Neural cell (in vitro differentiated cells): ENCODE measurements at regions not wholly inside any gene's neighbourhood (a gene's known extent, or its start where the extent isn't known, plus 50 kb on each side); places are given as distances from the start of the nearest gene placed in this dataset.

Experiments used
- H2AFZ ChIP-seq: fragments of 200-600, 300-800 bp; sonication (generic), shearing (Covaris generic); 2 replicates; pipeline ENCODE4 v1.6.0; 2014; ENCODE audit warnings: low read depth, mild to moderate bottlenecking, antibody characterized with exemption, low read length, moderate library complexity
- H3F3A ChIP-seq: fragments of 200-600 bp; shearing (Covaris generic); 2 replicates; pipeline ENCODE4 v1.6.1; 2016; ENCODE audit warnings: mild to moderate bottlenecking, moderate library complexity, mixed read lengths, antibody characterized with exemption, low read length; ENCODE audit not compliant: insufficient read depth, poor library complexity, severe bottlenecking
- H3K27ac ChIP-seq: fragments of 200-600, 300-800 bp; sonication (generic), shearing (Covaris generic); 2 replicates; pipeline ENCODE4 v1.5.1; 2014; ENCODE audit warnings: mild to moderate bottlenecking, low read length, moderate library complexity
- H3K27me3 ChIP-seq: fragments of 300-800, 200-600 bp; sonication (generic), shearing (Covaris generic); 2 replicates; pipeline ENCODE4 v1.6.0; 2014; ENCODE audit warnings: mild to moderate bottlenecking, low read depth, low read length, moderate library complexity; ENCODE audit not compliant: insufficient read depth
- H3K36me3 ChIP-seq: fragments of 300-800, 200-600 bp; sonication (generic), shearing (Covaris generic); 2 replicates; pipeline ENCODE4 v1.5.1; 2014; ENCODE audit warnings: mild to moderate bottlenecking, antibody characterized with exemption, low read length, moderate library complexity; ENCODE audit not compliant: insufficient read depth
- H3K4me2 ChIP-seq: fragments of 300-800, 200-600 bp; sonication (generic), shearing (Covaris generic); 2 replicates; pipeline ENCODE4 v1.6.0; 2014; ENCODE audit warnings: mild to moderate bottlenecking, low read length
- H3K4me3 ChIP-seq: fragments of 300-800, 200-600 bp; sonication (generic), shearing (Covaris generic); 2 replicates; pipeline ENCODE4 v1.5.1; 2014; ENCODE audit warnings: mild to moderate bottlenecking, low read length, moderate library complexity
- H3K79me2 ChIP-seq: fragments of 200-600 bp; shearing (Covaris generic); replicated peaks from 2 replicates; pipeline ENCODE4 v1.6.0; 2014; ENCODE audit warnings: mild to moderate bottlenecking, low read length, moderate library complexity; ENCODE audit not compliant: insufficient read depth
- H3K9ac ChIP-seq: fragments of 300-800, 200-600 bp; sonication (generic), shearing (Covaris generic); 2 replicates; pipeline ENCODE4 v1.6.1; 2016; ENCODE audit warnings: mild to moderate bottlenecking, low read length, mixed read lengths
- H3K9me2 ChIP-seq: fragments of 200-600 bp; shearing (Covaris generic); 2 replicates; pipeline ENCODE4 v1.6.1; 2016; ENCODE audit warnings: mild to moderate bottlenecking, low read length, mixed read lengths; ENCODE audit not compliant: insufficient read depth
- H3K9me3 ChIP-seq: fragments of 200-600, 300-800 bp; sonication (generic), shearing (Covaris generic); 2 replicates; pipeline ENCODE4 v1.6.1; 2016; ENCODE audit warnings: mild to moderate bottlenecking, mixed run types, low read length, moderate library complexity, mixed read lengths
- H4K20me1 ChIP-seq: fragments of 200-600 bp; shearing (Covaris generic); 2 replicates; pipeline ENCODE4 v1.6.1; 2016; ENCODE audit warnings: mild to moderate bottlenecking, mixed run types; ENCODE audit not compliant: insufficient read depth
- EP300 ChIP-seq: fragments of 450-650 bp; conservative IDR thresholded peaks from 2 replicates; pipeline ENCODE4 v1.6.1; 2014; ENCODE audit warnings: antibody characterized with exemption, mild to moderate bottlenecking, moderate library complexity; ENCODE audit not compliant: poor library complexity, severe bottlenecking
- EZH2 ChIP-seq: fragments of 200-600, 300-800 bp; shearing (Covaris generic), sonication (generic); IDR thresholded peaks from 2 replicates; pipeline ENCODE4 v1.6.1; 2014; ENCODE audit warnings: antibody characterized with exemption, low read length, borderline replicate concordance, mild to moderate bottlenecking; ENCODE audit not compliant: insufficient read depth, poor library complexity, severe bottlenecking
- MXI1 ChIP-seq: fragments of 450-650 bp; conservative IDR thresholded peaks from 2 replicates; pipeline ENCODE4 v1.6.1; 2014; ENCODE audit warnings: antibody characterized with exemption, mild to moderate bottlenecking; ENCODE audit not compliant: poor library complexity, severe bottlenecking
- POLR2AphosphoS5 ChIP-seq: IDR thresholded peaks from 2 replicates; pipeline ENCODE4 v1.6.1; 2012
- RAD21 ChIP-seq: fragments of 450-650 bp; conservative IDR thresholded peaks from 2 replicates; pipeline ENCODE4 v1.6.1; 2014; ENCODE audit warnings: antibody characterized with exemption, mild to moderate bottlenecking, moderate library complexity
- SMC3 ChIP-seq: fragments of 450-650 bp; conservative IDR thresholded peaks from 2 replicates; pipeline ENCODE4 v1.6.1; 2014; ENCODE audit warnings: antibody characterized with exemption, mild to moderate bottlenecking, moderate library complexity; ENCODE audit not compliant: poor library complexity
- TAF1 ChIP-seq: IDR thresholded peaks from 2 replicates; pipeline ENCODE4 v1.6.1; 2012; ENCODE audit warnings: low read depth
- TF ChIP-seq, protein P1 (sequence below): IDR thresholded peaks from 2 replicates; pipeline ENCODE4 v1.6.1; 2012; ENCODE audit warnings: borderline replicate concordance
- TF ChIP-seq, protein P2 (sequence below): fragments of 450-650 bp; IDR thresholded peaks from 2 replicates; pipeline ENCODE4 v1.5.1; 2014; ENCODE audit warnings: antibody characterized with exemption, mild to moderate bottlenecking, moderate library complexity; ENCODE audit not compliant: poor library complexity, severe bottlenecking

DNA sequence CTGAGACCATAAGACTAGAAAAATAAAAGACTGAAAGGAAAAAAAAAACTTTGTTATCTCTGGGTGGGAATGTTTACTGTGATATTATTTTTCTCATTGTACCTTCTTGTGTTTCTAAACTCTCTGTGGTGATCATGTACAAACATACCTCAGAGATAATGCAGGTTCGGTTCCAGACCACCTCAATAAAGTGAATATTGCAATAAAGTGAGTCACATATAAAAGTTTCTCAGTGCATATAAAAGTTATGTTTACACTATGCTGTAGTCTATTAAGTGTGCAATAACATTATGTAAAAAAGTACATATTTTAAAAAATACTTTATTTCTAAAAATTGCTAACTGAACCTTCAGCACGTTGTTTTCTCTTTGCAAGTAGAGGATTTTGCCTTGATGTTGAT lies 137.5 kb downstream of the CENPF start:
- H3K27me3 ChIP-seq = no peaks in the 10 kb centered on the region
- H3K9me3 ChIP-seq = no peaks in the 10 kb centered on the region

DNA sequence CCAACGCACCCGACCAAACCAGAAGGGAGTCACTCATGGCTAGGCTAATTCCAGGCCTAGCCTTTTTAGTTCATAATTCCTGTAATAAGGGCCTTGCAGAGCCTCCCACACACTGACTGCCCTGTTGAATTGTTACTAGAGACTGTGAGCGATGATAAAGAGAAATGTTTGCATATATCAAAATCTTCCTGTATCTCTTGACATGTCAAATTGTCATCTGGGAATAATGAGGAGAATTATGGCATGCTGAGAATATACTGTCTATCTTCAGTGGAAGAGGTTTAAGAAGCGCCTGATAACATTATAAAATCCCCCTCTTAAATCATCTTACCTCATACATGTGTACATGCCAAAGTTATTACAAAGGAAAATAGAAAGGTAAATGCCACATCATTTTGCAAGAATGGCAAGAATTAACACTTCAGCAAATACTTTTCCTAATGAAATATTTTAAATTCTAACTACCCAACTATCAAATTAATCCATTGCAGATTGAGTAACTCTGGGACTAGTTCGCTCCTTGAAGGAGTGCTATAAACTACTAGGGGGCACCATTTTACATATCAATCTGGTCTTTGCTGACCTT lies 144.1 kb downstream of the CENPF start:
- Histone ChIP-seq H3K36me3 (no peaks in the 10 kb centered on the region), H3K27me3 (no peaks in the 10 kb centered on the region), H3K79me2 (no peaks in the 10 kb centered on the region), H3K4me2 (no peak overlapping the region), H2AFZ (no peak overlapping the region), H4K20me1 (no peaks in the 10 kb centered on the region), H3K4me3 (no peak overlapping the region), H3K27ac (no peak overlapping the region), H3K9ac (no peak overlapping the region), H3F3A (no peaks in the 10 kb centered on the region), H3K9me2 (no peaks in the 10 kb centered on the region), H3K9me3 (no peaks in the 10 kb centered on the region)
- TF ChIP-seq SMC3 (no peak), MXI1 (no peak), POLR2AphosphoS5 (peak; percentile 78), EP300 (peak; percentile 83)
- TF ChIP-seq, protein P1, sequence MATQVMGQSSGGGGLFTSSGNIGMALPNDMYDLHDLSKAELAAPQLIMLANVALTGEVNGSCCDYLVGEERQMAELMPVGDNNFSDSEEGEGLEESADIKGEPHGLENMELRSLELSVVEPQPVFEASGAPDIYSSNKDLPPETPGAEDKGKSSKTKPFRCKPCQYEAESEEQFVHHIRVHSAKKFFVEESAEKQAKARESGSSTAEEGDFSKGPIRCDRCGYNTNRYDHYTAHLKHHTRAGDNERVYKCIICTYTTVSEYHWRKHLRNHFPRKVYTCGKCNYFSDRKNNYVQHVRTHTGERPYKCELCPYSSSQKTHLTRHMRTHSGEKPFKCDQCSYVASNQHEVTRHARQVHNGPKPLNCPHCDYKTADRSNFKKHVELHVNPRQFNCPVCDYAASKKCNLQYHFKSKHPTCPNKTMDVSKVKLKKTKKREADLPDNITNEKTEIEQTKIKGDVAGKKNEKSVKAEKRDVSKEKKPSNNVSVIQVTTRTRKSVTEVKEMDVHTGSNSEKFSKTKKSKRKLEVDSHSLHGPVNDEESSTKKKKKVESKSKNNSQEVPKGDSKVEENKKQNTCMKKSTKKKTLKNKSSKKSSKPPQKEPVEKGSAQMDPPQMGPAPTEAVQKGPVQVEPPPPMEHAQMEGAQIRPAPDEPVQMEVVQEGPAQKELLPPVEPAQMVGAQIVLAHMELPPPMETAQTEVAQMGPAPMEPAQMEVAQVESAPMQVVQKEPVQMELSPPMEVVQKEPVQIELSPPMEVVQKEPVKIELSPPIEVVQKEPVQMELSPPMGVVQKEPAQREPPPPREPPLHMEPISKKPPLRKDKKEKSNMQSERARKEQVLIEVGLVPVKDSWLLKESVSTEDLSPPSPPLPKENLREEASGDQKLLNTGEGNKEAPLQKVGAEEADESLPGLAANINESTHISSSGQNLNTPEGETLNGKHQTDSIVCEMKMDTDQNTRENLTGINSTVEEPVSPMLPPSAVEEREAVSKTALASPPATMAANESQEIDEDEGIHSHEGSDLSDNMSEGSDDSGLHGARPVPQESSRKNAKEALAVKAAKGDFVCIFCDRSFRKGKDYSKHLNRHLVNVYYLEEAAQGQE = peak; percentile 68

More for the DNA sequence above, 137.5 kb downstream of the CENPF start:
- Histone ChIP-seq H3F3A (no peaks in the 10 kb centered on the region), H2AFZ (no peak overlapping the region), H3K9ac (no peak overlapping the region), H3K4me3 (no peak overlapping the region), H3K36me3 (no peaks in the 10 kb centered on the region), H4K20me1 (no peaks in the 10 kb centered on the region), H3K27ac (no peak overlapping the region), H3K4me2 (no peak overlapping the region), H3K79me2 (no peaks in the 10 kb centered on the region), H3K9me2 (no peaks in the 10 kb centered on the region)
- TF ChIP-seq MXI1 (no peak), EP300 (no peak), SMC3 (no peak), EZH2 (no peak), RAD21 (no peak), POLR2AphosphoS5 (no peak), TAF1 (no peak)
- TF ChIP-seq, protein P2, sequence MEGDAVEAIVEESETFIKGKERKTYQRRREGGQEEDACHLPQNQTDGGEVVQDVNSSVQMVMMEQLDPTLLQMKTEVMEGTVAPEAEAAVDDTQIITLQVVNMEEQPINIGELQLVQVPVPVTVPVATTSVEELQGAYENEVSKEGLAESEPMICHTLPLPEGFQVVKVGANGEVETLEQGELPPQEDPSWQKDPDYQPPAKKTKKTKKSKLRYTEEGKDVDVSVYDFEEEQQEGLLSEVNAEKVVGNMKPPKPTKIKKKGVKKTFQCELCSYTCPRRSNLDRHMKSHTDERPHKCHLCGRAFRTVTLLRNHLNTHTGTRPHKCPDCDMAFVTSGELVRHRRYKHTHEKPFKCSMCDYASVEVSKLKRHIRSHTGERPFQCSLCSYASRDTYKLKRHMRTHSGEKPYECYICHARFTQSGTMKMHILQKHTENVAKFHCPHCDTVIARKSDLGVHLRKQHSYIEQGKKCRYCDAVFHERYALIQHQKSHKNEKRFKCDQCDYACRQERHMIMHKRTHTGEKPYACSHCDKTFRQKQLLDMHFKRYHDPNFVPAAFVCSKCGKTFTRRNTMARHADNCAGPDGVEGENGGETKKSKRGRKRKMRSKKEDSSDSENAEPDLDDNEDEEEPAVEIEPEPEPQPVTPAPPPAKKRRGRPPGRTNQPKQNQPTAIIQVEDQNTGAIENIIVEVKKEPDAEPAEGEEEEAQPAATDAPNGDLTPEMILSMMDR = no peak
- TF ChIP-seq, protein P1 = no peak
